WTC11 (cell line): ENCODE measurements at regions not wholly inside any gene's neighbourhood (a gene's known extent, or its start where the extent isn't known, plus 50 kb on each side); places are given as distances from the start of the nearest gene placed in this dataset.

Experiments
- ATAC-seq: fragments of 200-7000 bp; cut with Tn5 transposase; 2 replicates; pipeline ENCODE4 v1.10.0; 2021; ENCODE audit warnings: mild to moderate bottlenecking, moderate library complexity
- CTCF ChIA-PET: fragments of 300-600 bp; sonication (Branson Sonifier 250); formaldehyde crosslinking; loops from one replicate; lab custom pipeline; 2021; ENCODE audit warnings: antibody characterized with exemption; lab: Charles Lee
- POLR2A ChIA-PET: fragments of 350-600 bp; sonication (Branson Sonifier 250); formaldehyde crosslinking; loops from one replicate; lab custom pipeline; 2021; ENCODE audit warnings: antibody characterized with exemption; lab: Charles Lee
- DNase-seq: peaks from one replicate; pipeline ENCODE4 v3.0.0; 2021; ENCODE audit warnings: low spot score
- H3K27ac Mint-ChIP-seq: 2 replicates; pipeline ENCODE4 v1.8.0; 2021; ENCODE audit warnings: mixed read lengths
- H3K27me3 Mint-ChIP-seq: 2 replicates; pipeline ENCODE4 v1.8.0; 2021; ENCODE audit warnings: low read depth, mild to moderate bottlenecking, moderate library complexity, mixed read lengths
- H3K36me3 Mint-ChIP-seq: 2 replicates; pipeline ENCODE4 v1.8.0; 2021; ENCODE audit warnings: mixed read lengths
- H3K4me1 Mint-ChIP-seq: 2 replicates; pipeline ENCODE4 v1.8.0; 2022; ENCODE audit warnings: mixed read lengths
- H3K4me3 Mint-ChIP-seq: 2 replicates; pipeline ENCODE4 v1.8.0; 2021; ENCODE audit warnings: mild to moderate bottlenecking, moderate library complexity, mixed read lengths
- H3K9me3 Mint-ChIP-seq: 2 replicates; pipeline ENCODE4 v1.8.0; 2021; ENCODE audit warnings: mixed read lengths
- ATF2 ChIP-seq: sonication (generic); formaldehyde crosslinking; IDR thresholded peaks from 2 replicates; pipeline ENCODE4 v1.8.1; 2022; ENCODE audit warnings: low read depth, missing genetic modification reagents, borderline replicate concordance
- CBFB ChIP-seq: sonication (generic); formaldehyde crosslinking; IDR thresholded peaks from 2 replicates; pipeline ENCODE4 v1.8.1; 2022; ENCODE audit warnings: mild to moderate bottlenecking, low read depth, missing genetic modification reagents
- CTCF ChIP-seq: fragments of 200-600 bp; IDR thresholded peaks from 2 replicates; pipeline ENCODE4 v1.8.0; 2022; ENCODE audit warnings: antibody characterized with exemption
- FOXK1 ChIP-seq: sonication (generic); formaldehyde crosslinking; IDR thresholded peaks from 2 replicates; pipeline ENCODE4 v1.8.0; 2022; ENCODE audit warnings: mild to moderate bottlenecking, moderate library complexity, missing genetic modification reagents
- GRHL2 ChIP-seq: fragments of 250-450 bp; sonication (Bioruptor Pico); IDR thresholded peaks from 2 replicates; pipeline ENCODE4 v1.8.0; 2022; ENCODE audit warnings: mild to moderate bottlenecking, moderate library complexity; ENCODE audit not compliant: insufficient replicate concordance, severe bottlenecking
- HMGXB4 ChIP-seq: sonication (generic); formaldehyde crosslinking; IDR thresholded peaks from 2 replicates; pipeline ENCODE4 v1.8.1; 2023; ENCODE audit warnings: mild to moderate bottlenecking, moderate library complexity, missing genetic modification reagents
- KAT7 ChIP-seq: sonication (generic); formaldehyde crosslinking; IDR thresholded peaks from 2 replicates; pipeline ENCODE4 v1.8.1; 2023; ENCODE audit warnings: missing genetic modification reagents, mild to moderate bottlenecking, borderline replicate concordance
- MYBL2 ChIP-seq: sonication (generic); formaldehyde crosslinking; IDR thresholded peaks from 2 replicates; pipeline ENCODE4 v1.8.1; 2023; ENCODE audit warnings: mild to moderate bottlenecking, moderate library complexity, missing genetic modification reagents
- NFATC4 ChIP-seq: fragments of 250-450 bp; sonication (Bioruptor Pico); IDR thresholded peaks from 2 replicates; pipeline ENCODE4 v1.9.0; 2021; ENCODE audit warnings: mild to moderate bottlenecking
- NFYB ChIP-seq: sonication (generic); formaldehyde crosslinking; conservative IDR thresholded peaks from 2 replicates; pipeline ENCODE4 v1.8.0; 2022; ENCODE audit warnings: low read depth, missing genetic modification reagents
- NR2C2 ChIP-seq: sonication (generic); formaldehyde crosslinking; IDR thresholded peaks from 2 replicates; pipeline ENCODE4 v1.8.0; 2022; ENCODE audit warnings: mild to moderate bottlenecking, missing genetic modification reagents
- NR3C1 ChIP-seq: sonication (generic); formaldehyde crosslinking; conservative IDR thresholded peaks from 2 replicates; pipeline ENCODE4 v1.8.1; 2023; ENCODE audit warnings: low read depth, mild to moderate bottlenecking, missing genetic modification reagents
- PREB ChIP-seq: sonication (generic); formaldehyde crosslinking; IDR thresholded peaks from 2 replicates; pipeline ENCODE4 v1.8.1; 2022; ENCODE audit warnings: mild to moderate bottlenecking, missing genetic modification reagents, moderate library complexity, borderline replicate concordance
- RORB ChIP-seq: fragments of 250-450 bp; sonication (Bioruptor Pico); IDR thresholded peaks from 2 replicates; pipeline ENCODE4 v1.9.0; 2021; ENCODE audit warnings: mild to moderate bottlenecking
- SMAD3 ChIP-seq: sonication (generic); formaldehyde crosslinking; IDR thresholded peaks from 2 replicates; pipeline ENCODE4 v1.8.0; 2022; ENCODE audit warnings: missing genetic modification reagents, mild to moderate bottlenecking, borderline replicate concordance
- SMAD4 ChIP-seq: sonication (generic); formaldehyde crosslinking; IDR thresholded peaks from 2 replicates; pipeline ENCODE4 v1.8.0; 2022; ENCODE audit warnings: mild to moderate bottlenecking, missing genetic modification reagents
- SP1 ChIP-seq: sonication (generic); formaldehyde crosslinking; conservative IDR thresholded peaks from 2 replicates; pipeline ENCODE4 v1.8.1; 2022; ENCODE audit warnings: missing genetic modification reagents
- ZNF317 ChIP-seq: sonication (generic); formaldehyde crosslinking; IDR thresholded peaks from 2 replicates; pipeline ENCODE4 v1.8.1; 2023; ENCODE audit warnings: low read depth, mild to moderate bottlenecking, moderate library complexity, missing genetic modification reagents, borderline replicate concordance
- ZNF416 ChIP-seq: fragments of 250-450 bp; sonication (Bioruptor Pico); IDR thresholded peaks from 2 replicates; pipeline ENCODE4 v1.9.0; 2021; ENCODE audit warnings: mild to moderate bottlenecking, inconsistent platforms
- ZNF423 ChIP-seq: fragments of 250-450 bp; sonication (Bioruptor Pico); IDR thresholded peaks from 2 replicates; pipeline ENCODE4 v2.1.2; 2022; ENCODE audit warnings: mild to moderate bottlenecking, moderate library complexity
- ZNF671 ChIP-seq: fragments of 250-450 bp; sonication (Bioruptor Pico); IDR thresholded peaks from 2 replicates; pipeline ENCODE4 v1.8.0; 2021; ENCODE audit warnings: mild to moderate bottlenecking
- TF ChIP-seq, protein P1 (sequence below): sonication (generic); formaldehyde crosslinking; IDR thresholded peaks from 2 replicates; pipeline ENCODE4 v1.8.0; 2022; ENCODE audit warnings: missing genetic modification reagents
- TF ChIP-seq, protein P2 (sequence below): sonication (generic); formaldehyde crosslinking; IDR thresholded peaks from 2 replicates; pipeline ENCODE4 v1.8.1; 2022; ENCODE audit warnings: low read depth, mild to moderate bottlenecking, moderate library complexity, missing genetic modification reagents, borderline replicate concordance

DNA sequence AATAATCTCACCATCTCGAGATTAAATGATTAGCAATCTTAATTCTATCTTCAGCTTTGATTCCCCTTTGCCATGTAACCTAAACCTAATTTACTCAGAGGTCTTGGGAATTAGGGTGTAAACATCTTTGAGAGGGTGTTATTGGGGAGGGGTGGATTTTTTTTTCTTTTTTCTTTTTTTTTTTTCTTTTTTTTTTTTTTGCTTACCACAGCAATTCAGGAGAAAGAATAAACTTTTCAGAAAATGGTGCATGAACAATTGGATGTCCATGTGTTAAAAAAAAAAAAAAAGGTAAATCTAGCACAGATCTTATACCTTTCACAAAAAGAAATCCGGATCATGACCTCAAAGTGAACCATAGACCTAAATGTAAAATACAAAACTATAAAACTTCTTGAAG is 160.8 kb upstream of the FANCL start:
- Mint-ChIP-seq H3K9me3 (no peaks in the 10 kb centered on the region), H3K4me3 (no peak overlapping the region)
- CTCF ChIA-PET: no interaction called here
- TF ChIP-seq SMAD4: no peak
- no peak for TF ChIP-seq NFYB (CRISPR knock-in tag)
- no peak for TF ChIP-seq PREB (CRISPR knock-in tag)
- TF ChIP-seq KAT7: no peak
- TF ChIP-seq HMGXB4 (CRISPR knock-in tag): no peak
- no peak for TF ChIP-seq NFATC4 (CRISPR knock-in tag)
- TF ChIP-seq CBFB (CRISPR knock-in tag): no peak
- TF ChIP-seq, protein P1, sequence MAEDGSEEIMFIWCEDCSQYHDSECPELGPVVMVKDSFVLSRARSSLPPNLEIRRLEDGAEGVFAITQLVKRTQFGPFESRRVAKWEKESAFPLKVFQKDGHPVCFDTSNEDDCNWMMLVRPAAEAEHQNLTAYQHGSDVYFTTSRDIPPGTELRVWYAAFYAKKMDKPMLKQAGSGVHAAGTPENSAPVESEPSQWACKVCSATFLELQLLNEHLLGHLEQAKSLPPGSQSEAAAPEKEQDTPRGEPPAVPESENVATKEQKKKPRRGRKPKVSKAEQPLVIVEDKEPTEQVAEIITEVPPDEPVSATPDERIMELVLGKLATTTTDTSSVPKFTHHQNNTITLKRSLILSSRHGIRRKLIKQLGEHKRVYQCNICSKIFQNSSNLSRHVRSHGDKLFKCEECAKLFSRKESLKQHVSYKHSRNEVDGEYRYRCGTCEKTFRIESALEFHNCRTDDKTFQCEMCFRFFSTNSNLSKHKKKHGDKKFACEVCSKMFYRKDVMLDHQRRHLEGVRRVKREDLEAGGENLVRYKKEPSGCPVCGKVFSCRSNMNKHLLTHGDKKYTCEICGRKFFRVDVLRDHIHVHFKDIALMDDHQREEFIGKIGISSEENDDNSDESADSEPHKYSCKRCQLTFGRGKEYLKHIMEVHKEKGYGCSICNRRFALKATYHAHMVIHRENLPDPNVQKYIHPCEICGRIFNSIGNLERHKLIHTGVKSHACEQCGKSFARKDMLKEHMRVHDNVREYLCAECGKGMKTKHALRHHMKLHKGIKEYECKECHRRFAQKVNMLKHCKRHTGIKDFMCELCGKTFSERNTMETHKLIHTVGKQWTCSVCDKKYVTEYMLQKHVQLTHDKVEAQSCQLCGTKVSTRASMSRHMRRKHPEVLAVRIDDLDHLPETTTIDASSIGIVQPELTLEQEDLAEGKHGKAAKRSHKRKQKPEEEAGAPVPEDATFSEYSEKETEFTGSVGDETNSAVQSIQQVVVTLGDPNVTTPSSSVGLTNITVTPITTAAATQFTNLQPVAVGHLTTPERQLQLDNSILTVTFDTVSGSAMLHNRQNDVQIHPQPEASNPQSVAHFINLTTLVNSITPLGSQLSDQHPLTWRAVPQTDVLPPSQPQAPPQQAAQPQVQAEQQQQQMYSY: no peak
- TF ChIP-seq, all 79 proteins: peak for 0
- H3K4me1 Mint-ChIP-seq: no peaks in the 10 kb centered on the region
- no peaks in the 10 kb centered on the region for H3K27me3 Mint-ChIP-seq
- POLR2A ChIA-PET: no interaction called here
- no peak for ATAC-seq
- DNase-seq: no peak
- H3K36me3 Mint-ChIP-seq: no peaks in the 10 kb centered on the region
- H3K27ac Mint-ChIP-seq: no peak overlapping the region

DNA sequence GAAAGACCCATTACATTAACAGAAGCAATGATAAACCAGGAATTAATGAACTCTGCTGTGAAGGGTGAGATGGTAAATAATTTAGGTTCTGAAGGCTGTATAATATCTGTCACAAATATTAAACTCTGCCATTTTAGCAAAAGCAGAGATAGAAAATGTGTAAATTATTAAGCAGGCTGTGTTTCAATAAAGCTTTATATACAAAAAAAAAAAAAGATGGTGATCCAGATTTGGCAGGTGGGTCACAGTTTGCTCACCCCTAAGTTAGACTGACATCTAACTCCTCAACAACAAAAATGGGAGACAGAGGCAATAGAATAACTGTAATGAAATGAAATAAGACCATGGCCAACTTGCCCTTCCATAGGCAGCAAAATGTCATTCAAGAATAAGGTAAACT is 157.3 kb upstream of the FANCL start:
- peaks cover 4% of the 10 kb centered on the region for H3K36me3 Mint-ChIP-seq
- TF ChIP-seq CTCF (no peak), GRHL2 (CRISPR knock-in tag) (no peak), NFYB (CRISPR knock-in tag) (no peak), ZNF423 (CRISPR knock-in tag) (no peak), ZNF416 (no peak), SMAD4 (no peak), MYBL2 (CRISPR knock-in tag) (no peak), ZNF671 (no peak), NR3C1 (CRISPR knock-in tag) (no peak), ZNF317 (no peak)
- TF ChIP-seq, all 79 proteins: peak for 0
- no peak for ATAC-seq
- Mint-ChIP-seq H3K9me3 (peaks cover 13% of the 10 kb centered on the region), H3K27me3 (no peaks in the 10 kb centered on the region), H3K4me1 (peaks cover 2% of the 10 kb centered on the region; the same call in 1 of the 2 replicates), H3K4me3 (no peak overlapping the region), H3K27ac (no peak overlapping the region)
- ChIA-PET POLR2A (no interaction called here), CTCF (no interaction called here)
- no peak for DNase-seq

- ChIA-PET POLR2A (no interaction called here), CTCF (no interaction called here)
- peaks cover 12% of the 10 kb centered on the region for H3K4me1 Mint-ChIP-seq
- no peak for DNase-seq
- peaks cover 12% of the 10 kb centered on the region for H3K36me3 Mint-ChIP-seq
- H3K27me3 Mint-ChIP-seq: peaks cover 2% of the 10 kb centered on the region; the same call in 1 of the 2 replicates
- no peak for ATAC-seq
- H3K4me3 Mint-ChIP-seq: peak overlapping the region; percentile 62; the same call in 1 of the 2 replicates
- no peak overlapping the region for H3K27ac Mint-ChIP-seq
- H3K9me3 Mint-ChIP-seq: peaks cover 22% of the 10 kb centered on the region
- TF ChIP-seq FOXK1 (no peak), SMAD3 (CRISPR knock-in tag) (no peak), CBFB (CRISPR knock-in tag) (no peak), NR2C2 (CRISPR knock-in tag) (no peak), ZNF416 (no peak), RORB (no peak), ATF2 (no peak), NR3C1 (CRISPR knock-in tag) (no peak), ZNF671 (no peak), SP1 (CRISPR knock-in tag) (no peak)
- TF ChIP-seq, protein P2, sequence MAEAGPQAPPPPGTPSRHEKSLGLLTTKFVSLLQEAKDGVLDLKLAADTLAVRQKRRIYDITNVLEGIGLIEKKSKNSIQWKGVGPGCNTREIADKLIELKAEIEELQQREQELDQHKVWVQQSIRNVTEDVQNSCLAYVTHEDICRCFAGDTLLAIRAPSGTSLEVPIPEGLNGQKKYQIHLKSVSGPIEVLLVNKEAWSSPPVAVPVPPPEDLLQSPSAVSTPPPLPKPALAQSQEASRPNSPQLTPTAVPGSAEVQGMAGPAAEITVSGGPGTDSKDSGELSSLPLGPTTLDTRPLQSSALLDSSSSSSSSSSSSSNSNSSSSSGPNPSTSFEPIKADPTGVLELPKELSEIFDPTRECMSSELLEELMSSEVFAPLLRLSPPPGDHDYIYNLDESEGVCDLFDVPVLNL (CRISPR knock-in tag): no peak
These were observed 146.6 kb upstream of the FANCL start for GRCh38 chr2:58387701-58388100.
